ENCODE measurements at regions not wholly inside any gene's neighbourhood (a gene's known extent, or its start where the extent isn't known, plus 50 kb on each side); places are given as distances from the start of the nearest gene placed in this dataset.
"Not testable (repeated sequence)": the region's sequence is repeated elsewhere in the genome, so short reads cannot be mapped to it uniquely, and the experiment has no call there.

DNA sequence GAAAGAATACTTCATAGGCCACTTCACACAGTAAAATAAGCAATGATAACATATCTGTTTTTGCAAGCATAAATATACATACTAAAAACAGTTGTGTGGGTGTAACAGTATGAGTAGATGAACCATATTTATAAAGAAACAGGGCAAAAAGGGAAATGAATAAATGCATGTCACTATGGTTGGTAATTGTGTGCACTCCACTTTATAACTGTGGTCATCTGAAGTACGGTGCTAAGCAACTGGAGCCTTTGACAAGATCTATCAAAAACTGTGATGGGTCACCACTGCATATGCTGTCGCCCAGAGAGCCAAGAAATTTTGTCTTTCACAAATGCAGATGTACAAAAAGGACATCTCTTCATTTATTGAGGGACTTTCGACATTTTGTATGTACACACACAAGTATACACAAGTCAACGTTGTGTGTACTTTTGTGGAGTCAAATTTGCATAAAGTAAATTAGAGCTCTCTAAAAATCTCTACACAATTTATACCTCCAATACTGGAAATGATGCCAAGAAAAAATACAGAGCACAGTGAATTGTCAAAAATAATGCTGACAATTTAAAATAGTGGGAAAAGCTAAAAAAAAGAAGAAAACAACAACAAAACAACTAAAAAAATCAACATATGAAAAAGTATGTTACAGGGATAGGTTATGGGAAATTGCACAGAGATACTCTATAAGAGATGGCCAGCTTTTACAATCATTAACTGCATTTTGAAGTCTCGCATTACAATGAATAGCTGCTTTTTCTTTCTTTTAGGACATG, 123.1 kb upstream of the ENPEP start:
- no peak overlapping the region for H3K4me3 ChIP-seq (ENCODE audit: low read depth, low read length)
- no peak for TF ChIP-seq CTCF (IDR thresholded peaks at IDR 0.05; ENCODE audit: low read depth, low read length, missing control alignments)
- in situ Hi-C loops (cut with HindIII; ENCODE audit: low sequenced_read_pairs): no loop called here
- DNase-seq (ENCODE audit: low read depth): no peak

DNA sequence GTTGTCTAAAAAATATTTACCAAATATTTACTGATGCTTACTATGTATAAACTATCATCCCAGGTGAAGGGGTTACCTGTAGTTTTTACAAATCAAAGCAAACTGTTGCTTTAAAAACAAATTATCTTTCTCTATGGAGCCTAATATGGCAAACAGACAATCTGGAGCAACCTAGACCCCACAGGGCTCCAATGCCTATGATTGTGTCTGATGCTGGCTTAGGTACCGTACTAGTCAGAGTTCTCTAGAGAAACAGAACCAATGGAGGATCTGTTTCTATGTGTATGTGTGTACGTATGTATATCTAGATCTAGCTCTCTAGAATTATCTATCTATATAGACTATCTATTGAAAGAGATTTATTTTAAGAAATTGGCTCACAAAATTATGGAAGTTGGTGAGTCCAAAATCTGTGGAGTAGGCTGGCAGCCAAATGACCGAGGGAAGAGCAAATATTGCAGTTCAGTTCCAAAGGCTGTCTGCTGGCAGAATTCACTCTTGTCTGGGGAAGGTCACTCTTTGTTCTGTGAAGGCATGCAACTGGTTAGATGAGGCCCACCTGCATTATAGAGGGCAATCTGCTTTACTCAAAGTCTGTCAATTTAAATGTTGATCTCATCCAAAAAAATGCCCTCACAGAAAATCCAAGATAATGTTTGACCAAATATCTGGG, 127.1 kb upstream of the ENPEP start:
- DNase-seq (ENCODE audit: low read depth): no peak
- TF ChIP-seq CTCF (IDR thresholded peaks at IDR 0.05; ENCODE audit: low read depth, low read length, missing control alignments): no peak
- H3K4me3 ChIP-seq (ENCODE audit: low read depth, low read length): no peak overlapping the region
- in situ Hi-C loops (cut with HindIII; ENCODE audit: low sequenced_read_pairs): loop anchor here (10.0 kb wide), 1 partner anchor 166 kb away; no protein-coding TSS in a partner anchor

DNA sequence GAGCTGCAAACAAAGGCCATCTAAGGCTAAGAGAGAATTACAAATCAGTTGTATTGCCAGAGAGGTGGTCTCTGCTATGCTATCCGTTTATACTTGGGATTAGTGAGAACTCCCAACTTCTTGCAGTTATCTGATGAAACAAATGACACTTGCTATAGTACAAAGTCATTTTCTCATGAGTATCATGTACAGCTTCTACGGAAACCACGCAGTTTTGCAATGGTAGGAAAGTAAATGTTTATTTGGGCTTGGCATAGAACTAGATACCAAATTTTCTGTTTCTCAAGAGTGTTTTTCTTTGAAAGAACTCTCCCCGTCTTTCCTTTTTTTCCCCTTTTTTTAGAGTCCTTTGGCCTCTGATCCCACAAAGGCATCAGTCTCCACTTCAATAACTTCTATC, 128.2 kb upstream of the ENPEP start:
- no peak for TF ChIP-seq CTCF (IDR thresholded peaks at IDR 0.05; ENCODE audit: low read depth, low read length, missing control alignments)
- in situ Hi-C loops (cut with HindIII; ENCODE audit: low sequenced_read_pairs): loop anchor here (10.0 kb wide), 1 partner anchor 167 kb away; no protein-coding TSS in a partner anchor
- DNase-seq (ENCODE audit: low read depth): no peak
- no peak overlapping the region for H3K4me3 ChIP-seq (ENCODE audit: low read depth, low read length)

DNA sequence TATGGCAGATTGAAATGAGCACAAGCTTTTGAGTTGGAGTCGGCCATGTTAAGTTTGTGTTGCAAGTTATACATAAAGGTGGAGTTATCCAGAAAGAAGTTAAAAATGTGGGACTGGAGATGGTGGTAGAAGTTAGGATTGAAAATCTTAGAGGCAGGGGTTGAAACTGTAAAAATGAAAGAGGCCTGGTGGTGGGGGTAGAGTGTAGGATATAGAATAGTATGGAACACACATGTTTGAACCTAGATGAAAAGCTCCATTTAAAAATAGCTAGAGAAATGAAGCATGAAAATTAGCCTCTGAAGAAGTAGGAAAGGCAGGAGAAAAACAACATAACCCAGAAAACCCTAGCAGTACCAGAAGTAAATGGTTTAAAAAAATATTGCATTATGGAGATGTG, 131.8 kb upstream of the ENPEP start:
- no peak overlapping the region for H3K4me3 ChIP-seq (ENCODE audit: low read depth, low read length)
- in situ Hi-C loops (cut with HindIII; ENCODE audit: low sequenced_read_pairs): loop anchor here (10.0 kb wide), 1 partner anchor 171 kb away; no protein-coding TSS in a partner anchor
- peak; percentile 11 for DNase-seq (ENCODE audit: low read depth)
- TF ChIP-seq CTCF (IDR thresholded peaks at IDR 0.05; ENCODE audit: low read depth, low read length, missing control alignments): peak; percentile 35

DNA sequence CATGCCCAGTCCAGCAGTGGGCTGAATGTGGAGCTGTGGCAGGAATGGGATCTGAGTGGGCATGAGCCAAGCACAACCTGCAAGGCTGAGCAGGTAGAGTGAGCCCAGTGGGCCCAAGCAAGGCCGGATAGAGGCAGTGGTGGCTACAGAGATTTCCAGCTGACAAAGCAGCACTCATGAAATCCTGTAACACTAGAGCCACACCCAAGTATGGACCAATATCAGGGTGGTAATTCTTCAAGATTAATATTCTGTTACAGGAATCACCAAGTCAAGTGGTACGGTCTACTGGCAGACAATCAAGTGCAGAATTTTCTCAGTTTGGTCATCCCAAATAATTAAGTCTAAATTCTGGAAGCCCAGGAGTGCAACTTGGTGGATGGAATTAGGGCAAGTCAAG, 132.4 kb upstream of the ENPEP start:
- TF ChIP-seq CTCF (IDR thresholded peaks at IDR 0.05; ENCODE audit: low read depth, low read length, missing control alignments): no peak
- in situ Hi-C loops (cut with HindIII; ENCODE audit: low sequenced_read_pairs): loop anchor here (10.0 kb wide), 1 partner anchor 171 kb away; no protein-coding TSS in a partner anchor

GRCh38 chr4:110341118-110341517, 134.8 kb upstream of the ENPEP start:
- H3K4me3 ChIP-seq (ENCODE audit: low read depth, low read length): not testable (repeated sequence)
- DNase-seq (ENCODE audit: low read depth): peak; percentile 37
- in situ Hi-C loops (cut with HindIII; ENCODE audit: low sequenced_read_pairs): loop anchor here (10.0 kb wide), 1 partner anchor 174 kb away; no protein-coding TSS in a partner anchor

More for the DNA sequence above, 132.4 kb upstream of the ENPEP start:
- no peak overlapping the region for H3K4me3 ChIP-seq (ENCODE audit: low read depth, low read length)
- no peak for DNase-seq (ENCODE audit: low read depth)

GRCh38 chr4:110335399-110335798, 137.0 kb upstream of the ELOVL6 start:
- no peak for DNase-seq (ENCODE audit: low read depth)
- in situ Hi-C loops (cut with HindIII; ENCODE audit: low sequenced_read_pairs): no loop called here
- H3K4me3 ChIP-seq (ENCODE audit: low read depth, low read length): no peak overlapping the region
- no peak for TF ChIP-seq CTCF (IDR thresholded peaks at IDR 0.05; ENCODE audit: low read depth, low read length, missing control alignments)
